Amniotic epithelial cell (primary cell): ENCODE measurements at regions not wholly inside any gene's neighbourhood (a gene's known extent, or its start where the extent isn't known, plus 50 kb on each side); places are given as distances from the start of the nearest gene placed in this dataset.
"Not testable (repeated sequence)": the region's sequence is repeated elsewhere in the genome, so short reads cannot be mapped to it uniquely, and the experiment has no call there.

Experiments
- DNase-seq: peaks from one replicate; pipeline ENCODE4 v3.0.0-alpha.2; 2010; ENCODE audit warnings: low read depth

- DNase-seq: no peak
These were observed 216.5 kb upstream of the SEMA3C start for GRCh38 chr7:81135324-81135723.

GRCh38 chr7:81128011-81128410 lies 209.2 kb upstream of the SEMA3C start:
- no peak for DNase-seq

DNA sequence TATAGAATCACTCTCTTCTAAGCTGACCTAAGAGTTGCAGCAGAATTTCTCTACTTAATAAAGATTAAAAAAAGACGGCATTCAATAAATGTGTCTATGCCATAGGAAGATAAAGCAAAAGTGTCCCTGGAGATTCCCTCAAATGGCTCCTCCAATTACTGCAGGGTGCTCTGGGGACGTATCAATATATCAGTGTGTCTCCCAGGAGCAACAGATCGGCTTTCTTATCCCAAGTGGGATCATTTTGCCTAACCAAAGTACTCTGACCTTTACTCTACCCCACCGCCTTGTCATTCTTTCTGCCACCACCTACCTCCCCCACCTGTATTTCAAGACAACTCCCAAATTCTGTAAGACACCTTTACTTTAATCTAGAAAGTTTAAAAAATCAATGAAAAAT lies 202.0 kb upstream of the SEMA3C start:
- no peak for DNase-seq

- DNase-seq: no peak
These were observed 201.3 kb upstream of the SEMA3C start for GRCh38 chr7:81120111-81120510.

GRCh38 chr7:81114633-81115032 lies 195.8 kb upstream of the SEMA3C start:
- no peak for DNase-seq

DNA sequence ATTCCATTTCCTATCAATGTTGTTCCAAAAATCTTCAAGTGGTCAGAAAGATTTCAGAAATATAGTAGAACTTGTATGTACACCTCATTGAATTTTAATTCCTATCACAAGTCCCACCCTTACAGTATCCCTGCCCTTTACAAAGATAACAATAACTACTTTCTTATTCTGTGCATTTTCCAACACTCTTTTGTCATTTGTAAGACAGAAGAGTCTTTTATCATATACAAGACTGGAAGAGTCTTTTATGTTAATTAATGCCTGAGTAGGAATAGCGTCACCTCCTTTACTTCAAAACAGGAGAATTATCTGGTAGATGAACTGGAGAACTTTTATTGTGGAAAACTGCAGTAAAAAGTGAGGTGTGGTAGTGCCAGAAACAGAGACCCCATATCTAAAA lies 193.9 kb upstream of the SEMA3C start:
- no peak for DNase-seq

- DNase-seq: peak; percentile 92
These were observed 193.1 kb upstream of the SEMA3C start for GRCh38 chr7:81111781-81112540.

DNA sequence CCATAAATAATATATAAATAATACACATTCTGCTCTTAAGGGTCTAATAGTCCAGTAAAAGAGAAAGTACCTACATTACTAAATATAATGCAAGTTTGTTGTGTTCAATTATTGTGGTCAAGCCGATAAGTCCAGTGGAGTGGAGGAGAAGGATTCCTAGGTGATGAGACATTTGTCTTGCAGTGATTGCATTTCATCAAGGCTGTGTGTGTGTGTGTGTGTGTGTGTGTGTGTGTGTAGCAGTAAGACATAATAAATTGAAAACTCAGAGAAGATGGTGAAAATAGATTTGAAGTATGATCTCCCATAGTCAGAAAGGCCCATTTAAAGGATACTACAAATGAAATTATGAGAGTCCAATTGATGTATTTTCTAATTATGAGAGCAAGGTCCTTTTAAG lies 192.5 kb upstream of the SEMA3C start:
- peak; percentile 98 for DNase-seq

- DNase-seq: no peak
These were observed 191.8 kb upstream of the SEMA3C start for GRCh38 chr7:81110673-81111072.

DNA sequence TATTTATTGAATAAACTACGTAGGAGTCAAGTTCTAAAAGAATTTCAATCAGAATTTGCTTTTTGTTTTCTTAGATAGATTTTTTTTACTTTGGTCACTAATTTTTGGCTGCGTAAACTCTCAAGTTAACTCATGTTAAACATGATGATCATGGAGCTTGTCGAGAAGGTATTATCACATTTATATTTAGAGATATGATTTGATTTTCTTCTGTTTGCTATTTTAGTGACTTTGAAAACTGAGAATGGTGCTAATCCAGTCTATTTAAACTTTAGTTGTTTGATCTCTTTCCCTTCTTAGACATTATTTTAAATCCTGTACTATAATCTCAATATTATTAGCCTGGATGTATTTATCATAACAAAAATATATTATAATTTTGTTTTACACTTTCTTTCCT lies 179.4 kb upstream of the SEMA3C start:
- DNase-seq: no peak

- no peak for DNase-seq
These were observed 176.1 kb upstream of the SEMA3C start for GRCh38 chr7:81094952-81095351.

- DNase-seq: peak; percentile 40
These were observed 162.8 kb upstream of the SEMA3C start for GRCh38 chr7:81081616-81082015.

GRCh38 chr7:81080553-81080952 lies 161.7 kb upstream of the SEMA3C start:
- no peak for DNase-seq

GRCh38 chr7:81079746-81080145 lies 160.9 kb upstream of the SEMA3C start:
- no peak for DNase-seq

DNA sequence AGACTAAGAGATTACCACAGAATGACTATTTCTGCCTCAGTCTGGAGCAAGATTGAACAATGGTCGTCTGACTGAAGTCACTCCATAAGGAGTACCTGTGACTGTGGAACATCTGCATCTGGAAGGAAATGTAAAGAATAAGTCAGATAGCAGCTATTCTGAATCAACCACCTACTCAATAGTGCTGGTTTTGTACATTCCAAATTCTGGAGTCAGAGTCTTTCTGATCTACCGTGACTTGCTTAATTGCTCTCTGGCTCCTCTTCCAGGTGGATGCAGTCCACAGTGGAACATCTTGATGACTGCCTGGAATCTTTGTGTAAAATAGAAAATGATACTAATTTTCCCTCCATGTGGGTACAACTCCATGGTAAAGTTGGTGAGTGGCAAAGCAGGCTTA lies 156.3 kb upstream of the SEMA3C start:
- DNase-seq: no peak

DNA sequence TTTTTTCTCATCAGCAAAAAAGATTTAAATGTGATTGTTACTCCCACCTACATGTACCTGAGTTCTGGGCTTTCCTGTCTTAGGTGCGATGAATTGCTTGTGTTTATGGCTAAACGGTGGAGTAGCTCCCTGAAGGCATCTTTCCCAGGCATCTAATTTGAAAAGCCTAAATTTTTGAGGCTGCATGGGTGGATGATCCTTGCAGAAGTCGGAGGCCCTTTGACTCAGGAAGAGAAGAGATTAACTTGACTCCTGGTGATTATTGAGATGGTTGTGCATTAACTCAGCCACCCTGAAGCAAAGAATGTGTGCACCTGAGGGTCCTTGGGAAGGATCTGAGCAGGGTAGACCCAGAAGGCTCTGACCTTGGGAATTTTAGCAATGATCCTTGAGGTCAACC lies 155.6 kb upstream of the SEMA3C start:
- DNase-seq: no peak

- DNase-seq: no peak
These were observed 155.0 kb upstream of the SEMA3C start for GRCh38 chr7:81073931-81074251.

- DNase-seq: no peak
These were observed 152.1 kb upstream of the SEMA3C start for GRCh38 chr7:81070956-81071355.

GRCh38 chr7:81066797-81067196 lies 147.9 kb upstream of the SEMA3C start:
- no peak for DNase-seq

GRCh38 chr7:81064426-81064825 lies 145.6 kb upstream of the SEMA3C start:
- DNase-seq: no peak

DNA sequence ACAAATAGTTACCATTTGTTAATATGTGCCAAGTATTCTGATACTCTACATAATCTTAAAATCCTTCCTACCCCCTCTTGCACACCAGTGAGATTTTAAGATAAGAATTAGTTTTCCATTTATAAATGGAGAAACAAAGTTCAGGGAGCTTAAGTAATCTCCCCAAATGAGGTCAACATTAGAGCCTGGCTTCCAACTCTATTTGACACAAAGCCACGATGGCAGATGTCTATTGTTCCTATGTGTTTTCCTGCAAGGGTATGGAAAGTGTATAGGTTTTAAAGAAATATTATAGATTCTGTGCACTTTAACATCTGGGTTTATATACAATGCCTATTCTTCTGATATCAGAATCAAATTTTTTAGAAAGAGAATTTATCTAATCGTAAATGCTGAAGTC lies 143.9 kb upstream of the SEMA3C start:
- no peak for DNase-seq

DNA sequence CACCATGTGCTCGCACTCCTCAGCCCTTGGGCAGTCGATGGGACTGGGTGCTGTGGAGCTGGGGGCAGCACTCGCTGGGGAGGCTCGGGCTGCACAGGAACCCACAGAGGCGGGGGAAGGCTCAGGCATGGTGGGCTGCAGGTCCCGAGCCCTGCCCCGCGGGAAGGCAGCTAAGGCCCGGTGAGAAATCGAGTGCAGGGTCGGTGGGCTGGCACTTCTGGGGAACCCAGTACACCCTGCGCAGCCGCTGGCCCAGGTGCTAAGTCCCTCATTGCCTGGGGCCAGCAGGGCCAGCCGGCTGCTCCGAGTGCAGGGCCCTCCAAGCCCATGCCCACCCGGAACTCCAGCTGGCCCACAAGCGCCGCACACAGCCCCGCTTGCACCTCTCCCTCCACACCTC lies 138.6 kb upstream of the SEMA3C start:
- not testable (repeated sequence) for DNase-seq

DNA sequence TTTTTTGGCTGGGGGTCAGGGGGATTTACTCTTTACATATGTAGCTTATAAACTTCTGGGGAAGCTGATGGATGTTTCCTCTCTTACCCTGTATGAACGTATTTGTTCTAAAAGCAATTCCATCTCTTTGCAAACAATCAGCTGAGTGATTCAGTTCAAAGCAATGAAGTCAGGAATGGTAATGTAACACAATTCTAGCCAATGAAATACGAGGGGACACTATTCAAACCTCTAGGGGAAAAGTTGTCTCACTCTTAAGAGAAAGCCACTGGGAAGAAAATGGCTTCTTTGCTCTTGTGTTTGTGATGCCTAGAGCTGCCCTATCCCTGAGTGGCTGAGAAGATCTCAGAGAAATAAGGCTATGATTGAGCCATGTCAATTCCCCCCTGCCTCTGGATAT lies 134.8 kb upstream of the SEMA3C start:
- no peak for DNase-seq

GRCh38 chr7:81051811-81052413 lies 133.1 kb upstream of the SEMA3C start:
- DNase-seq: no peak
